ENCODE measurements at regions not wholly inside any gene's neighbourhood (a gene's known extent, or its start where the extent isn't known, plus 50 kb on each side); places are given as distances from the start of the nearest gene placed in this dataset.
"Not testable (repeated sequence)": the region's sequence is repeated elsewhere in the genome, so short reads cannot be mapped to it uniquely, and the experiment has no call there.

- not testable (repeated sequence) for TF ChIP-seq CTCF (IDR thresholded peaks at IDR 0.05); EZH2 (IDR thresholded peaks at IDR 0.05; ENCODE audit: borderline replicate concordance, insufficient read depth, low read depth, low read length, poor library complexity, severe bottlenecking)
Measured at GRCh38 chr22:48620460-48620859, 1207.2 kb downstream of the BRD1 start.
